Activated CD4-positive, alpha-beta T cell treated with anti-CD3 and anti-CD28 coated beads, Interleukin-2, amount 10 ng/mL, durations not matched to agents 24 days and 14 days (primary cell): ENCODE measurements at regions not wholly inside any gene's neighbourhood (a gene's known extent, or its start where the extent isn't known, plus 50 kb on each side); places are given as distances from the start of the nearest gene placed in this dataset.
"Not testable (repeated sequence)": the region's sequence is repeated elsewhere in the genome, so short reads cannot be mapped to it uniquely, and the experiment has no call there.

Experiments used
- DNase-seq: peaks from one replicate; pipeline ENCODE4 v3.0.0; 2022
- H3K27ac Mint-ChIP-seq: one replicate; pipeline ENCODE4 v1.8.0; 2022; ENCODE audit warnings: mild to moderate bottlenecking, mixed read lengths
- H3K27me3 Mint-ChIP-seq: one replicate; pipeline ENCODE4 v1.8.0; 2022; ENCODE audit warnings: mixed read lengths
- H3K36me3 Mint-ChIP-seq: one replicate; pipeline ENCODE4 v1.8.0; 2022; ENCODE audit warnings: low read depth, mild to moderate bottlenecking, mixed read lengths
- H3K4me1 Mint-ChIP-seq: one replicate; pipeline ENCODE4 v1.8.0; 2021; ENCODE audit warnings: mixed read lengths
- H3K4me3 Mint-ChIP-seq: one replicate; pipeline ENCODE4 v1.8.0; 2022; ENCODE audit warnings: mild to moderate bottlenecking, moderate library complexity, mixed read lengths
- H3K9me3 Mint-ChIP-seq: one replicate; pipeline ENCODE4 v1.8.0; 2021; ENCODE audit warnings: mixed read lengths
- intact Hi-C: fragments of 100-400 bp; cut with micrococcal nuclease; formaldehyde crosslinking; loops from one replicate; pipeline ENCODE4 v1.15.1; 2023

DNA sequence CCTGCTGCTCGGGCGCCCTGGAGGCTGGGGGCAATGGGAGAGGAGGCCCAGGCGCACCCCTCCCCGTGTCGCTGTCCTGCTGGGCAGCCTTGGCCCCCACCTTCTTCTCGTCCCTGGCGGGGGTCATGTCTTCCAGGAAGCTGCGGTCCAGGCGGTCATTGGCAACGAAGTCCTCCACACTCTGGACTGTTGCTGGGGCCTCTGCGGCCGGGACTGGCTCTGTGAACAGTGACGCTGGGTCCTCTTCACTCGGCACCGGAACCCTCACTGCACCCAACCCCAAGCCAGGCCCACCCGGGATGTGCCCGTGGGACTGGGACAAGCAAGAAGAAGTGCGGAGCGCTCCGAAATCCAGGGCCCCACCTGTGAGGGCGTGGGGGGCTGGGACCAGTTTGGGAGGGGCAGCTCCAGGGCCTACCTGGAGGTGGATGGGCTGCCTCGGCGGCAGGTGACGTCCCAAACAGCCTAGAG lies 308.0 kb downstream of the CCDC74A start:
- Mint-ChIP-seq H3K27ac (no peak overlapping the region), H3K9me3 (no peaks in the 10 kb centered on the region), H3K27me3 (no peaks in the 10 kb centered on the region), H3K4me3 (no peak overlapping the region), H3K4me1 (no peaks in the 10 kb centered on the region), H3K36me3 (no peaks in the 10 kb centered on the region)
- DNase-seq: no peak
- intact Hi-C loops: no loop called here

- H3K4me3 Mint-ChIP-seq, H3K4me1 Mint-ChIP-seq, H3K9me3 Mint-ChIP-seq, intact Hi-C loops, H3K27ac Mint-ChIP-seq, H3K36me3 Mint-ChIP-seq, H3K27me3 Mint-ChIP-seq, DNase-seq: not testable (repeated sequence)
These were observed 308.4 kb downstream of the CCDC74A start for GRCh38 chr2:131836116-131836515.

DNA sequence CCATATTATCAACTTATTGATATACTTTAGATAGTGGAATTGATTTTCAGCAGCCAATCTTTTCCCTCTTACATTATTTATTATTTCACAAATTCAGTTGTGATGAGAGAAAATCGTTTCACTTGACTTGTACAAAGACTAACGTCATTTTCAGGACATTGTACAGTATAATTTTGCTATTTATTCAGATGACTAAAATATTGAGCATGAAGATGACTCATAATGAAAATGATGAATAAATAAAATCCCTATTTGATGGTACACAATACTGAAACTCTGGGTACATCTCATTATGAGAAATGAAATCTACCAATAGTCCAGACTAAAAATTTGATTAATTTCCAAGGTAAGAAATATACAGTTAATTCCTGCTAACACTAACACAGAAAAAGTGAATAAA lies 316.4 kb downstream of the CCDC74A start:
- H3K27me3 Mint-ChIP-seq, intact Hi-C loops, H3K4me3 Mint-ChIP-seq, H3K9me3 Mint-ChIP-seq, DNase-seq, H3K4me1 Mint-ChIP-seq, H3K36me3 Mint-ChIP-seq, H3K27ac Mint-ChIP-seq: not testable (repeated sequence)

DNA sequence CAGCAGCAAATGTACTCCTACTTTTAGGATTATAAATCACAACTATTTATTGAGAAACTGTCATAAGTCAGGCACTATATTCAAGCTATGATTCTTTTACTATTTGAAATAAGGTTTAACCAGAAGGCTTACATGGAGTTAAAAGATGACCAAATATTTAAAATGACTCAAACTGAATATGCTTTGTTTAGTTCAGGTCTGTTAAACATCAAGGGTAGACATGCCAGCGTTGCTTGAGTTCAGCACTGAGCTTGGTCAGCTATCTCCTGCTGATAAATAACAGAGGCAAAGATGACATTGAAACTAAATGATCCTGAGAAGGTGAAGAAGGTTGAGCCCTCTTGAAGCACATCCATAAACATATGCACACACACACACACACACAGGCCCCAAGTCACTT lies 305.6 kb downstream of the ANKRD30BL start:
- H3K36me3 Mint-ChIP-seq, H3K27me3 Mint-ChIP-seq, intact Hi-C loops, DNase-seq, H3K27ac Mint-ChIP-seq, H3K9me3 Mint-ChIP-seq, H3K4me3 Mint-ChIP-seq, H3K4me1 Mint-ChIP-seq: not testable (repeated sequence)

DNA sequence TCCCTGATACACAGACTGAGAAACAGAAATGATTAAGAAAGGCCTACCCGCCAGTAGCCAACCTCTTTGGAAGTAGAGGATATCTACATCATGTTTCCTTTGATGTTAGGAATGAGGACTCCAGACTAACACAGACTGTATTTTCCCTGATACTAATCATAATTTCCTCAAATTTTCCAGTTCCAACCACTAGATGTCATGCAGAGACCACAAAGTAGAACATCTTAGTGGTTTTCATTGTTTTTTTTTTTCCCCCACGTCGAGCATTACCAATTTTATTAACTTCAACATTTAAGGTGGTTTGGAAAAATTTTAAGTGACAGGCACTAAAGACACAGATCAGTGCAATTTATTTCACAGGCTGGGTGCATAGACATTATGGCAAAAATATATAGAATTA lies 303.6 kb downstream of the ANKRD30BL start:
- intact Hi-C loops, H3K4me1 Mint-ChIP-seq, H3K27ac Mint-ChIP-seq, H3K9me3 Mint-ChIP-seq, DNase-seq, H3K36me3 Mint-ChIP-seq, H3K27me3 Mint-ChIP-seq, H3K4me3 Mint-ChIP-seq: not testable (repeated sequence)
